ENCODE measurements at regions not wholly inside any gene's neighbourhood (a gene's known extent, or its start where the extent isn't known, plus 50 kb on each side); places are given as distances from the start of the nearest gene placed in this dataset.

DNA sequence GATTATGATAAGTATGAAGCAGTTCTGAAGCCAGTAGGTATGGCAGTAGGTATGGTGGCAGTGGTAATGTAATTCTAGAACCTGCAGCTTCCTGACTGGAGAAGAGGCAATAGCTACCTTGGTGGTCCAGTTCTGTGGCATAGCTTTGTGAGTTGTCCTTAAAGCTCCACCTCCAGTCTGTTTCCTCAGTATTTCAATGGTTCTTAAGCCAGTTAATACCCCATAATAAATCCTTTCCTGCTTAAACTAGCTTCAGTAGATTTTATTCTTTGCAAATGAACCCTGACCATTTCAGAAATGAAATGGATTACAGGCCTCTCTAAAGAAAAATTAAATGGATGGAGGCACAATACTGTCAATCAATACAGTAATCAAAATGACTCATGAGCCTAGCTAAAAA is 117.8 kb upstream of the KRAS start:
- TF ChIP-seq, protein P1, sequence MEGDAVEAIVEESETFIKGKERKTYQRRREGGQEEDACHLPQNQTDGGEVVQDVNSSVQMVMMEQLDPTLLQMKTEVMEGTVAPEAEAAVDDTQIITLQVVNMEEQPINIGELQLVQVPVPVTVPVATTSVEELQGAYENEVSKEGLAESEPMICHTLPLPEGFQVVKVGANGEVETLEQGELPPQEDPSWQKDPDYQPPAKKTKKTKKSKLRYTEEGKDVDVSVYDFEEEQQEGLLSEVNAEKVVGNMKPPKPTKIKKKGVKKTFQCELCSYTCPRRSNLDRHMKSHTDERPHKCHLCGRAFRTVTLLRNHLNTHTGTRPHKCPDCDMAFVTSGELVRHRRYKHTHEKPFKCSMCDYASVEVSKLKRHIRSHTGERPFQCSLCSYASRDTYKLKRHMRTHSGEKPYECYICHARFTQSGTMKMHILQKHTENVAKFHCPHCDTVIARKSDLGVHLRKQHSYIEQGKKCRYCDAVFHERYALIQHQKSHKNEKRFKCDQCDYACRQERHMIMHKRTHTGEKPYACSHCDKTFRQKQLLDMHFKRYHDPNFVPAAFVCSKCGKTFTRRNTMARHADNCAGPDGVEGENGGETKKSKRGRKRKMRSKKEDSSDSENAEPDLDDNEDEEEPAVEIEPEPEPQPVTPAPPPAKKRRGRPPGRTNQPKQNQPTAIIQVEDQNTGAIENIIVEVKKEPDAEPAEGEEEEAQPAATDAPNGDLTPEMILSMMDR (IDR thresholded peaks at IDR 0.05): no peak
- no peak for TF ChIP-seq POLR2A (IDR thresholded peaks at IDR 0.05)
